NCI-H1092 (cell line): ENCODE measurements at regions not wholly inside any gene's neighbourhood (a gene's known extent, or its start where the extent isn't known, plus 50 kb on each side); places are given as distances from the start of the nearest gene placed in this dataset.
A peak's percentile ranks its signal among the peaks of the same experiment; 100 is the strongest.

ENCODE experiments used
- DNase-seq: peaks from one replicate; lab custom pipeline; 2025; lab: John Stamatoyannopoulos, UW

DNA sequence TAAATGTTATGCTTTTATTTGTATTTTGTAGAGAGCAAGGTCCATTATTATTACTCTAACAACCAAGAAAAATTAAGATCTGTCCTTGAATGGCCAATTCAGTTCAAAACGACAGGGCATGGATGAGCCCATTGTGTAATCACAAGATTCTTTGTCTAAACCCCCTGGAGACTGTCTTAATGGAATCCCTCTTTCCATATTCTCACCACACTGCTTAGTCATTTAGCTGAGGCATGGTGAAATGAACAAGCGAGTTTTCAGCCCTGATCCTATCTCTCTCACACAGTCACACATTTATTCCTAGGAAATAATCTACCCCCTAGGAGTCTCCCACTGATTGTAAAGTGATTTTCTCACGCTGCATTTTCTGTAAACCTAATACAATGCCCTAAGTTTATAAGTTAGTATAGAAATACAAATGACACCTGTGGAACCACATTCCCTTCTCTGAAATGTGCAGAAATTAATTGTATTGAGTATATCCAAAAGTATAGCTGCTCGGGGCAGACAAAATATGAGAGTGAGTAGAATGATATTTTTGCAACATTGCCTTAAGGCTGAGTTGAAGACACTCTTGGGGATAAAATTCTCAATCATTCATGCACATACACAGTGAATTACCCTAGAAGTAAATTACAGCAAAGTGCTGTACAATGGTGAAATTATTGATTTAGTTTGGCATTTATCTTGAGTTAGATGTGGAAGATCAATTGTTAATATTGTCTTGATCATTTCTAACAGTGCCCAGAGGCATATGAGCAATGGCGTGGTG lies 119.7 kb upstream of the PCDH7 start:
- no peak for DNase-seq

DNA sequence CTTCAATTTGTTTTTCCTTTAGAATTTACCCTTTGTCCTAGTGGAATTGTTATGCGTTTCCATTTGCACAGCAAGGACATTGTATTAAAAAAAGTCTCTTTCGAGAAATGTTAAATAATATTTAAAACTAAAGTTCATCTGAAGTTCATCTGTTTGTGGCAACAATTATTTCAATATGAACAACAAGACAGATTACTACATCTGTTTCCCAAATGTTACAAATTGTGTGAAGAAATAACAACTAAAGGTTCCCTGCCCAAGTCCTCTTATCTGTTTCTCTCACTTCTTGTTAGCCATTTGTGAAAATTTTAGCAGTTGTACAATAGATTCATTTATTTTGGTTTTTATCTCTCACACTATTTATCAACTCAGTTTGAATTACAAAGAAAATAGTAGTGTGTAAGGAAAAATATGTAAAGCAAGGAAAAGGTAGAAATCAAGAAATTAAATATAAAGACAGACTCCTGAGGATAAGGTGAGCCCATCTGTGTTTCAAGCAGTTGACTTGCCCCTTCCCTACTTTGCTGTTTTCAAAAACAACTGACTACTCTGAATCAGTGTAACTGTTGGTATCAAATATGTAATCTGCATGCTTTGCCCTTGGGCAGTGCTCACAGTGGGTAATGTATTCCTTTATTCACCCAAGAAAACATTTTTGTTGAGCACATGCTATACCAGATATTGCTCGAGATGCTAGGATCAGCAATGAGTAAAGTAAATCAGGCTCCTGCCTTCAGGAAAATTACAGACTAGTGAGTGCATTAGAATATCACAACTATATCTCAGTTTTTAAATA lies 118.9 kb upstream of the PCDH7 start:
- DNase-seq: no peak

DNA sequence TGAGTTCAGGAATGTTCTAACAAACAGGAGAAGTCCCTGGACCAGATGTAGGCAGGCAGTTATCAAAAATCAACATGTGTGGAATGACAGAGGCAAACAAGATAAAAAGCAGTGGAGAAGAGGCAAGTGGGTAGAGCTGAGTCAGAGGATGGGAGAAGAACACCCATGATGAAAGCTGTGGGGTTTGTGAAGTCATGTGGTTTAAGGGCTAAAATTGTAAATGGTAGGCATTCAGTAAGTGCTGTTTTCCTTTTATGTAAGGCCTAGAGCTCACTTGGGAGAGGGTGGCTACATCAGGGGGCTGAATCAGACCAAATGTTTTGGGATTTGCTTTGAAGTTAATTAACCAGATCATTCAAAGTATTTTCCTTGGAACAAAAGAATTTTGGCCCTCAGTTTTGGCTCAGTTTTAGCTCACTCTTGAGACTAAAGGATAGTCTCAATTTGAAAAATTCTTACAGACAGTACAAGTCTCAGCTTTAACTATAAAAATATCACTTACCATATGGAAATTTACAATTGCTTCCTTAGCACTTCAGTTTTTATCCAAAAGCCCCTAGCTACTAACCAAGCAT lies 114.5 kb upstream of the PCDH7 start:
- DNase-seq: no peak

DNA sequence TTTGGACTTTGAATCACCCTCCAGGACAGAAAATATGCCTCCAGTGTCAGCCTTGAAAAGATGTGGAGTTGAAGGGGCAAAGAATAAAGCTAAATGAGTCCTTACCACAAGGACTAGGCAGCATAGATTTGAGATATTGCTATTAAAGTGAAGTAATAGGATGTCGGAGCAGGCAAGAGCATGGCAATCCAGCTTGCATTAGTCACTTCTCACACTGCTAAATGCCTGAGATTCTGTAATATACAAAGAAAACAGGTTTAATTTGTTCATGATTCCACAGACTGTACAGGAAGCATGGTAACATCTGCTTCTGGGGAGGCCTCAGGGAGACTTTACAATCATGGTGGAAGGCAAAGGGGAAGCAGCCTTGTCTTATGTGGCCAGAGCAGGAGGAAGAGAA lies 109.8 kb upstream of the PCDH7 start:
- no peak for DNase-seq

DNA sequence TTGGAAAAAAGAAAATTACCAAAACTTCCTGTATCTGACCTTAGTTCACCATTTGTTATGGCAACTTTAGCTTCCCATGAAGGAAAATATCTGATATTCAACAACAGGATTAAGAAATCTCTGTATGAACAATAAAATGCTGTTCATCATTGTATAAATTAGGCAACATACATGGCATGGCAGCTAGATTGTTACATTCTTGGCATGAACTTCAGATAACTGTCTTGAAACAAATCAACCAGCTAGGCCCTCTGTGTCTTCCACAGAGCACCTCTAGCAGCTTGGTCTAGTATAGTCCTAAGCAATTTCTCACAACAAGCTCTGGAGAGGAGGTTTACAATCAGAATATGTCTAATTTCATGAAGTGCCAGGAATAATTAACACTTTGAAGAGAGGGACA lies 105.4 kb upstream of the PCDH7 start:
- no peak for DNase-seq

DNA sequence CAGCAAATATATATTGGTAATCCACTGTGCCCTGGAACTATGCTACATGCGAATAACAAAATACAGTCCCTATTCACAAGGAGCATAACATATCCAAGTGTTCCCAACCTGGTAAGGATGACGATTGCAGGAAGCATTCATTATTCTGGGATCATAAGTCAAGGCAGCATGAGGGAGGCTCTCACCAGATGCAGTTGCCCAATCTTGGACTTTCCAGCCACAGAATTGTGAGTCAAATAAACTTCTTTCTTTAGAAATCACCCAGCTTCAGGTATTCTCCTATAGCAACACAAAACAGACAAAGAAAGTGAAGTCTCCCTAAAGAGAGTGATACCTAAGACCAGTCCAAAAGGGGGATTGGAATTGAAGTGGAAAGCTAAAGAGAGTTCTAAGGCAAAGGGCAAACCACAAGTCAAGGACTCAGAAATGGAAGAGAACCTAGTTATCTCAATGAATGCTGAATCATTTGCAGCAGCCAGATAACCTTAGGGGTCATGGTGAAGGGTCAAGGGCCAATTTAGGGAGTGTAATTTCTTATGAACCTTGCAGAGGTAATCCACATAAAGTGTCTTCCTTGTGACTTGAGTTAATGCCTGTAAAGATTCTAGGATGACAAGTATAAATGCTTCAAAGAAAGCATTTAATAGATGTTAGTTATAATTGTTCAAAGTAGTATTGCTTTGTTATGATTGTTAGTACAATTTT lies 103.1 kb upstream of the PCDH7 start:
- no peak for DNase-seq

DNA sequence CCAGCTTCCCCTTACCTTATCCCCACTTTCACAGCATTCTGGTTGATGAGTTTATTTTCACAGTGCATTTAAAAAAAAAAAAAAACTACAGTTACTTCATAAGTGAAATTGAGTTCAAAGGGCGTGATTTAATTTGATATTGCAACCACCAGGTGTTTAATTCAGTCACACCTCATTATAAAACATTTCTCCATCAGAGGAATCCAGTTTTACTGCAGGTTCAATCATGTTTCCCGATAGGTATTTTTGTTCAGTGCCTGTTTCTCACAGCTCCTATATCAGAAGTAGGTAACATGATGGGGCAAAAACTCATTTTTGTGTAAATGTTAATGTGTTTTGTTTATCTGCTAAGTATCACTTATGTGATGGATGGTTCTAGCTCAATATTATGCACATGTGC lies 102.3 kb upstream of the PCDH7 start:
- no peak for DNase-seq

DNA sequence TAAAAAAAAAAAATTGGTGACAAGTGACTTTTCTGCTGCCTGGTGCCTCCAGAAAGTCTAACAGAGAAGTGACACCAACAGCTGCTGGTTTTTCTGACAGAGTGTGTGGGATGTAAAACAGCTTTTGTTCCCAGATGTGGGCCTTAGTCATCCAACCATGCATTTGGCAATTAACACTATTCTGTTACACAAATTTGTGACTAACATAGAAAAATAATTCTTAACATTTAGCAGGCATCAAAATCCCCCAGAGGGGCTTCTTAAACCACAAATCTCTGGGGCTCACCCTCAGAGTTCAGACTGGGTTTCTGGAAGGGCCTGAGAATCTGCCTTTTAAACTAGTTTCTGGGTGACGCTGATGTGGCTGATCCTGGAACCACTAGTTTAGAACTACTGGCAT lies 100.5 kb upstream of the PCDH7 start:
- DNase-seq: no peak

DNA sequence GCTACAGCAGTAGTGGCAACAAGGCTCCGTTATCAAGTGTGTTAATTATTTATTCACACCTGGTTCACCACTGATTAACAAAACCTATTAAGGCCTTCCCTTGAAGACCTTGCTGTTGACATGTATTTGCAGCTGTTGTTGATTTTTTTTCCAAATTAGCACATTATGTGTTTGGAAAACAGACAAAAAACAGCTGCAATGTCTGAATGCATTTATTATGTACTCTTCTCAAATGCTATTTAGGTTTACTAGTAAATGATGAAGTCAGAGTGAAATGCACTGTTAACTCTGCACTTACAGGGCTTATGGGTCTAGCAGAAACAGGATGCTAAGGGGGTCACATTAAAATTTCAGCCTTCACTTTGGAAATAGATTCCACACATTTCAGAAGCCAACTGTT lies 99.5 kb upstream of the PCDH7 start:
- DNase-seq: no peak

DNA sequence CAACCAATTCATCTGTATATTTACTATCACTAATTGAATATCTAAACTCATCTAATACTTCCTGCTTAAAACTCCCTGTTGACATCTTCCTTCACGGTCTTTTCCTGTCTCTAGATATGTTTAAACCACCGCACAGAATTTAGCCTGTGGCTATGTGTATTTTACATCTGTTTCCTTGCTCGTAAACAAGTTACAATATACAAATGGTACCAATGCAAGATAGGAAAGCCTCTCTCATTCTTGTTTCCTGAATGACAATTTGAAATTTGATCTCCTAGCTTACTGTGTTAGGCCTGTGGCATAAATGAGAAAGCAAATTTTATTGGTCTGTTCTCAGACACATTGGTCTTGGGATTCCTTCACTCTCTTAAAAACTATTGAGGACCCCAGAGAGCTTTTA lies 89.7 kb upstream of the PCDH7 start:
- DNase-seq: no peak

DNA sequence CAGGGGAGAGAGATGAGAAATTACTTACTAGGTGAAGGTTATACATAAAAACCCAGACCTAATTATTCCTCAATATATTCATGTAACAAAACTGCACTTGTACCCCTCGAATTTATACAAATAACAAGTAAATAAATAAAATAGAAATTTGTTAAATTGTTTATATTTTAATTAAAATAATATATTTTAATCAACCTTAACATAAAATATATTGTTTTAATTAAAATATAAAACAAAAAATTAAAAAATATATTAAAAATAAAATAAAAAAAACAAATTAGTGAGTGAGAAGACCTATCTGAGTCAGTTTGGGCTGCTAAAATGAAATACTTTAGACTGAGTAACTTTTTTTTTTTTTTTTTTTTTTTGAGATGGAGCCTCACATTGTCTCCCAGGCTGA lies 87.4 kb upstream of the PCDH7 start:
- no peak for DNase-seq

DNA sequence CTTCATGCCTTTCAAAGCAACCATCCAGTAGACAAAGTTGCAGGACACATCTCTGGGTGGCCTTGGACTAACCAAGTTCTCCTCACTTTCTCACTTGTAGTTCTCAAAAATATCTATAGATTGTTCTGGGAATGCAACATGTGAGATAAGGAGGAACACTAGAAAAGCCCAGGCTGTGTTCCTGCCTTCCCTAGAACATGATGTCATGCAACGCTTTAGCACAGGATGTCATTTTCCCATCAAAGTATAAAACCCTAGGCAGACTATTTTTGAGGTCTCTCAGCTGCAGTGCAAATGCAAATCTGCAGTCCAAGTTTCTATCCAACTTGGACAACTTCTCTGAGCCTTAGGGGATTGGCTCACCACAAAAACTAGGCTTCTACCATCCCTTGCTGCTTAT lies 78.8 kb upstream of the PCDH7 start:
- DNase-seq: no peak

DNA sequence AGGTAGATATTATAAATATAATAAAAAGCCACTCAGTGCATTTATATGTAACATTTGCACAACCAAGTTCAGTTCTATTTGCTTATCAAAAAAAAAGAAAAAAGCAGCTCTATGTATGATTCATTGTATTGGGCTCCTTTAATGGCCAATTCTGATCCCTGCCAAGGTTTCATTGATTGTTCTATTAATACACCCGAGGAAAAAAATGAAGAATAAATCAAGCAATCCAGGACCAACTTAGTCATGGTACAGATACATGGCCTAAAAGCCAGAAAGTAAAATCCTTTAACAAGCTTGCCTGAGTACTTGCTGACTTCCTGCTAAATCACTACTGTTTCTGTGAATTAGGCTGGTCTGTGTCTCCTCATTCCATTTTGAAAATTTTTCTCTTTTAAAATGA lies 77.6 kb upstream of the PCDH7 start:
- peak; percentile 39 for DNase-seq

DNA sequence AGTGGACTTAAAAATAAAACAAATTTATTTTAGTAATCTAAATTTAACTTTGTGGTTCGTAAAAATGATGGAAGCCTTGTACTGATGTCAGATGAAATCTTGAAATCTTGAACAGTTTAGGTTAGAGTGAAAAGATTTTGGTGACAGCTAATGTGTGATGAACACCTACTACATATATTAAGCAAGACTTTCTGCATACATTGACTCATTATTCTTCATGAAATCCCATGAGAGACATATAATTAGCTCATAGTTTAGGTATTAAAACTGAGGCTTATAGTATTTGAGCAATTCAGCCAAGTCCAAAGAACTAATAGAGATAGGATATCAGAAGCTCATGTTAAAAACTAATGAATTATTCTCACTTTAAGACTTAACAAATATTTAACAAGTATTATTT lies 66.9 kb upstream of the PCDH7 start:
- no peak for DNase-seq

DNA sequence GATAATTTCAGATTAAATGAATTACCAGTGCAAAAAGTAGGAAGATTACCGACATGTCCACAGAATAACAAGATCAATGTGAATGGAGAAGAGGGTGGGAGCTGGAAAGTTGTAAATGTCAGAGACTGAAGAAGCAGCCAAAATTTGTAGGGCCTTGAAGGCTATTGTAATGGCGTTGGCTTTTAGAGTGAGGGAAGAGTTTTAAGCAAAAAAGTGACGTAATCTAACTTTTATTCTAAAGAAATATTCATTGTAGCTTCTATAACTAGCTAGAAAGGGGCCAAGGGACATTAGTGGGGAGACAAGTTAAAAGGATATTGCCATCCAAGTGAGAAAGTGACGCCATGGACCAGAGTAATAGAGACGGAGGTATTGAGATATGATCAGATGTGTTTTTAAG lies 63.3 kb upstream of the PCDH7 start:
- DNase-seq: no peak

DNA sequence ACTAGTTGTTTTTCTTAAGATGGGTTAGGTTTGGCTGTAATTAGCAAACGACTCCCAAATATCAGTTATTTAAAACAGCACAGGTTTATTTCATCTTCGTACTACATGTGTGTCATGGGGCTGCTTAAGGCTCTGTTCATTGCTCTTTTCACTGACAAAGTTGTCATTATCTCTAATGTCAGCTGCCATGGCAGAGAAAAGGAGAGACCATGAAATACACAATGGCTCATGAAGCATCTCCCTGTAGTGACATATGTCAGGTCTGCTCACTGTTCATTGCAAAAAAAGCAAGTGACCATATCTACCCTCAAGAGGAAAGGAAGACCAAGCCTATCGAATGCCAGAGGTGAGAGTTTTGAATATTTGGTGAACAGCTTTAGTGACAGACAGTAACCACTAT lies 52.2 kb upstream of the PCDH7 start:
- DNase-seq: no peak

DNA sequence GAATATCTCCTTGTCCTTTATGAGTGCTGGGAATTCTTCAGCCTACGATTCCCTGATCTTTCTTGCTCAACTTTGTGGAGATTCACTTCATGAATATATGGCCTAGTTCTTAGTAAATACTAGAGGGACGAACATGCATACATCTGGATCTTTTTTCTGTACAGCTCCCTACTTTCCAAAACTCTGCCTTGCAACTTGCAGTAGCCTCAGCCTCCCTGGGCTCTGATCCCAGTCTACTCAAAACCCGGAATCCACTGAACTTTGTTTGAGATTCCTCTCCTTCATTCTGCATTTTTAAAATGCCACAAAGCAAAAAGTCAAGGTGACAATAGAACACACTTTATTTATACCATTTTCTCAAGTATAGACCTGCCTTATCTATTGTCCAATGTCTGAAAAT lies 50.0 kb upstream of the PCDH7 start:
- no peak for DNase-seq
